Upper lobe of left lung (tissue), 6 donors: ENCODE measurements at regions not wholly inside any gene's neighbourhood (a gene's known extent, or its start where the extent isn't known, plus 50 kb on each side); places are given as distances from the start of the nearest gene placed in this dataset.

ENCODE experiments used
- ATAC-seq, 2 donors: fragments of 200-7000 bp; cut with Tn5 transposase; one replicate each; pipeline ENCODE4 v1.9.1; 2022; ENCODE audit warnings: mild to moderate bottlenecking in 2 of 2, moderate library complexity in 2 of 2; ENCODE audit not compliant: low FRiP score in 2 of 2
- DNase-seq, 2 donors: peaks; one replicate each; pipeline ENCODE4 v3.0.0-alpha.2; 2019 to 2020
- H3K27ac ChIP-seq, 4 donors: fragments of 200-600 bp; sonication (generic); one replicate each; pipeline ENCODE4 v1.5.1; 2016 to 2019
- H3K27me3 ChIP-seq, 4 donors: fragments of 200-600 bp; sonication (generic); one replicate each; pipeline ENCODE4 v1.5.1; 2017 to 2019
- H3K36me3 ChIP-seq, 4 donors: fragments of 200-600 bp; sonication (generic); one replicate each; pipeline ENCODE4 v1.5.1; 2016 to 2019
- H3K4me1 ChIP-seq, 4 donors: fragments of 200-600 bp; sonication (generic); one replicate each; pipeline ENCODE4 v1.5.1; 2018 to 2019
- H3K4me3 ChIP-seq, 4 donors: fragments of 200-600 bp; sonication (generic); one replicate each; pipeline ENCODE4 v1.5.1; 2017 to 2019; ENCODE audit warnings: mild to moderate bottlenecking in 2 of 4, moderate library complexity in 1 of 4
- H3K9me3 ChIP-seq, 4 donors: fragments of 200-600 bp; sonication (generic); one replicate each; pipeline ENCODE4 v1.5.1; 2018 to 2019
- EP300 ChIP-seq, 4 donors: sonication (generic); formaldehyde crosslinking; IDR thresholded peaks; one replicate each; pipeline ENCODE4 v1.5.1; 2017; ENCODE audit warnings: antibody characterized with exemption in 4 of 4, control low read depth in 2 of 4
- POLR2A ChIP-seq, 4 donors: fragments of 450-650 bp; IDR thresholded peaks; one replicate each; pipeline ENCODE4 v1.5.1; 2016 to 2017; ENCODE audit warnings: antibody characterized with exemption in 4 of 4, mild to moderate bottlenecking in 2 of 4
- POLR2AphosphoS5 ChIP-seq, 2 donors: sonication (generic); formaldehyde crosslinking; IDR thresholded peaks; one replicate each; pipeline ENCODE4 v1.5.1; 2017; ENCODE audit warnings: antibody characterized with exemption in 2 of 2
- WGBS, 2 donors: methylation state at CpG; one replicate each; pipeline ENCODE4 v1.1.5; 2017 to 2018; 5-methylcytosine and 5-hydroxymethylcytosine counted together
- TF ChIP-seq, protein P1 (sequence below), 6 experiments: fragments of 450-650 bp in 4 of 6; fragments of 200-600 bp in 2 of 6; sonication (generic) in 2 of 6; IDR thresholded peaks; one replicate each; pipeline ENCODE4 v1.5.1; 2016 to 2019; ENCODE audit warnings: antibody characterized with exemption in 6 of 6
- donor health status: DM: no; HTN: no; CAD: no; lungs with moderate emphysema.
- donor health status: DM: no; HTN: yes; CAD: no; lungs with severe emphysema.

DNA sequence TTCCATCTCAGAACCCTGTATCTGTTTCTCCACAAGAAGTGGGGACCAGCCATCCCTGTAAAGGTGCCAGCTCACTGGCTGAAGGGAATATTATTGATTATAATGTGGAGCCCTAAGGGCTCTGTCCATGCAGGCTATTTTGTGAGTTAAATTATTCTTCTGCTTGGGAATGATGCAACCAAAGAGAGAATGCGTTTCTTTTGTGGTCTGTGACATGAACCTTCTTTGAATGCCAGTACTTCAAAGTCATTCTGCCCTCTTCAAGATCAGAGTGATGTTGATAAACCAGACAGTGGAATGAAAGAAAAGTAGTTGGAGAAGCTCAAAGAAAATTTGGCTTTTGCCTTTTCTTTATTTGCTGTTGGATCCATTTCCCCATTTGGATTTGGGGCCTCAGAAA is 995.2 kb downstream of the KCNMA1 start:
- ATAC-seq (no peak), DNase-seq (no peak)
- Histone ChIP-seq H3K4me1 (no peaks in the 10 kb centered on the region), H3K27ac (no peak overlapping the region), H3K36me3 (no peaks in the 10 kb centered on the region), H3K9me3 (no peaks in the 10 kb centered on the region), H3K4me3 (no peak overlapping the region), H3K27me3 (no peaks in the 10 kb centered on the region)
- TF ChIP-seq POLR2A (IDR thresholded peaks at IDR 0.05) (no peak), POLR2AphosphoS5 (IDR thresholded peaks at IDR 0.05) (no peak), EP300 (IDR thresholded peaks at IDR 0.05) (no peak)
- TF ChIP-seq, protein P1, sequence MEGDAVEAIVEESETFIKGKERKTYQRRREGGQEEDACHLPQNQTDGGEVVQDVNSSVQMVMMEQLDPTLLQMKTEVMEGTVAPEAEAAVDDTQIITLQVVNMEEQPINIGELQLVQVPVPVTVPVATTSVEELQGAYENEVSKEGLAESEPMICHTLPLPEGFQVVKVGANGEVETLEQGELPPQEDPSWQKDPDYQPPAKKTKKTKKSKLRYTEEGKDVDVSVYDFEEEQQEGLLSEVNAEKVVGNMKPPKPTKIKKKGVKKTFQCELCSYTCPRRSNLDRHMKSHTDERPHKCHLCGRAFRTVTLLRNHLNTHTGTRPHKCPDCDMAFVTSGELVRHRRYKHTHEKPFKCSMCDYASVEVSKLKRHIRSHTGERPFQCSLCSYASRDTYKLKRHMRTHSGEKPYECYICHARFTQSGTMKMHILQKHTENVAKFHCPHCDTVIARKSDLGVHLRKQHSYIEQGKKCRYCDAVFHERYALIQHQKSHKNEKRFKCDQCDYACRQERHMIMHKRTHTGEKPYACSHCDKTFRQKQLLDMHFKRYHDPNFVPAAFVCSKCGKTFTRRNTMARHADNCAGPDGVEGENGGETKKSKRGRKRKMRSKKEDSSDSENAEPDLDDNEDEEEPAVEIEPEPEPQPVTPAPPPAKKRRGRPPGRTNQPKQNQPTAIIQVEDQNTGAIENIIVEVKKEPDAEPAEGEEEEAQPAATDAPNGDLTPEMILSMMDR (IDR thresholded peaks at IDR 0.05): no peak
- WGBS, 2 donors: 55 to 61% methylated on average over 1 of the region's 1 CpG

- Histone ChIP-seq H3K36me3 (no peaks in the 10 kb centered on the region), H3K4me1 (no peaks in the 10 kb centered on the region), H3K4me3 (no peak overlapping the region), H3K27ac (no peak overlapping the region), H3K27me3 (no peaks in the 10 kb centered on the region), H3K9me3 (no peaks in the 10 kb centered on the region)
- DNase-seq: no peak
- TF ChIP-seq, protein P1 (IDR thresholded peaks at IDR 0.05): no peak
- TF ChIP-seq POLR2AphosphoS5 (IDR thresholded peaks at IDR 0.05) (no peak), POLR2A (IDR thresholded peaks at IDR 0.05) (no peak), EP300 (IDR thresholded peaks at IDR 0.05) (no peak)
- ATAC-seq: no peak
These were observed 996.4 kb downstream of the KCNMA1 start for GRCh38 chr10:76641215-76641614.

DNA sequence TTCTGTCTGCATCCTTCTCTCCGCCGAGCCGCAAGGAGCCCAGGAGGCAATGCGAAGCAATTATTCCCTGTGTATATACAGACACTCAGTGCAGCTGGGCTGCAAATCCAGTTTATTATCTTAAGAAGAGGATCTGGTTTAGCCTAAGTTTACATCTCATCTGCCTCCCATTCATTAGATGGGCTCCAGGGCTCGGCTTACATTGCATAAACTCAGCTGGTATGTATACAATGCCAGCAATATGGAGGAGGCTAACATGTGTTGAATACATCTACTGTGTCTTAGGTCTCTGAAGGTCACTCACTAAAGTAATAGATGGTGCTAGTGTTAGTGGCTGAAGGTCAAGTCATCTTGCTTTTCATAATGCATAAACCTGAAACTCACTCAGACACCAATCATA is 996.8 kb downstream of the KCNMA1 start:
- no peaks in the 10 kb centered on the region for H3K4me1 ChIP-seq
- H3K36me3 ChIP-seq: no peaks in the 10 kb centered on the region
- no peak for DNase-seq
- TF ChIP-seq EP300 (IDR thresholded peaks at IDR 0.05): no peak
- TF ChIP-seq POLR2AphosphoS5 (IDR thresholded peaks at IDR 0.05): no peak
- TF ChIP-seq, protein P1 (IDR thresholded peaks at IDR 0.05): no peak
- TF ChIP-seq POLR2A (IDR thresholded peaks at IDR 0.05): no peak
- H3K4me3 ChIP-seq: no peak overlapping the region
- H3K27ac ChIP-seq: no peak overlapping the region
- H3K27me3 ChIP-seq: no peaks in the 10 kb centered on the region
- 71 to 79% methylated on average over 5 of the region's 5 CpGs for WGBS, 2 donors
- ATAC-seq: no peak
- H3K9me3 ChIP-seq: no peaks in the 10 kb centered on the region

- TF ChIP-seq, protein P1 (IDR thresholded peaks at IDR 0.05): peak in 4 of 6 experiments; percentile 25 to 39 (median 28)
- no peak for TF ChIP-seq POLR2A (IDR thresholded peaks at IDR 0.05)
- TF ChIP-seq POLR2AphosphoS5 (IDR thresholded peaks at IDR 0.05): no peak
- no peak for TF ChIP-seq EP300 (IDR thresholded peaks at IDR 0.05)
- Histone ChIP-seq H3K9me3 (no peaks in the 10 kb centered on the region), H3K36me3 (no peaks in the 10 kb centered on the region), H3K4me1 (no peaks in the 10 kb centered on the region), H3K4me3 (no peak overlapping the region), H3K27me3 (no peaks in the 10 kb centered on the region), H3K27ac (no peak overlapping the region)
- DNase-seq (peak in 1 of 2 donors; percentile 28), ATAC-seq (peak; percentile 37 to 52)
- 73 to 75% methylated on average over 1 of the region's 1 CpG for WGBS, 2 donors
These were observed 1004.9 kb downstream of the KCNMA1 start for GRCh38 chr10:76632767-76633051.

GRCh38 chr10:76631884-76632766 is 1005.5 kb downstream of the KCNMA1 start:
- Histone ChIP-seq H3K27me3 (no peaks in the 10 kb centered on the region), H3K4me3 (no peak overlapping the region), H3K4me1 (no peaks in the 10 kb centered on the region), H3K36me3 (no peaks in the 10 kb centered on the region), H3K27ac (no peak overlapping the region), H3K9me3 (no peaks in the 10 kb centered on the region)
- ATAC-seq (no peak), DNase-seq (no peak)
- WGBS, 2 donors: 44 to 52% methylated on average over 14 to 16 of the region's 16 CpGs
- TF ChIP-seq, protein P1 (IDR thresholded peaks at IDR 0.05): no peak
- TF ChIP-seq POLR2AphosphoS5 (IDR thresholded peaks at IDR 0.05): no peak
- TF ChIP-seq POLR2A (IDR thresholded peaks at IDR 0.05): no peak
- no peak for TF ChIP-seq EP300 (IDR thresholded peaks at IDR 0.05)
